IPS-20b (cell line): ENCODE measurements at regions not wholly inside any gene's neighbourhood (a gene's known extent, or its start where the extent isn't known, plus 50 kb on each side); places are given as distances from the start of the nearest gene placed in this dataset.

Source experiments
- H3K27ac ChIP-seq: one replicate; pipeline ENCODE4 v1.5.1; 2013; ENCODE audit warnings: low read length
- H3K27me3 ChIP-seq: 2 replicates; pipeline ENCODE4 v1.6.1; 2013; ENCODE audit warnings: mild to moderate bottlenecking, low read length, inconsistent platforms; ENCODE audit not compliant: insufficient read depth
- H3K36me3 ChIP-seq: 2 replicates; pipeline ENCODE4 v1.6.1; 2013; ENCODE audit warnings: low read depth, mild to moderate bottlenecking, inconsistent platforms, low read length, moderate library complexity; ENCODE audit not compliant: insufficient read depth
- H3K4me1 ChIP-seq: 2 replicates; pipeline ENCODE4 v1.6.1; 2013; ENCODE audit warnings: mild to moderate bottlenecking, control low read depth, inconsistent platforms, low read length, moderate library complexity; ENCODE audit not compliant: insufficient read depth
- H3K4me3 ChIP-seq: 2 replicates; pipeline ENCODE4 v1.5.1; 2013; ENCODE audit warnings: mild to moderate bottlenecking, low read length, inconsistent platforms
- H3K9ac ChIP-seq: 2 replicates; pipeline ENCODE4 v1.6.1; 2013; ENCODE audit warnings: low read depth, mild to moderate bottlenecking, inconsistent platforms, low read length, moderate library complexity
- H3K9me3 ChIP-seq: 2 replicates; pipeline ENCODE4 v1.6.1; 2013; ENCODE audit warnings: mild to moderate bottlenecking, low read depth, low read length, inconsistent platforms; ENCODE audit not compliant: insufficient read depth

DNA sequence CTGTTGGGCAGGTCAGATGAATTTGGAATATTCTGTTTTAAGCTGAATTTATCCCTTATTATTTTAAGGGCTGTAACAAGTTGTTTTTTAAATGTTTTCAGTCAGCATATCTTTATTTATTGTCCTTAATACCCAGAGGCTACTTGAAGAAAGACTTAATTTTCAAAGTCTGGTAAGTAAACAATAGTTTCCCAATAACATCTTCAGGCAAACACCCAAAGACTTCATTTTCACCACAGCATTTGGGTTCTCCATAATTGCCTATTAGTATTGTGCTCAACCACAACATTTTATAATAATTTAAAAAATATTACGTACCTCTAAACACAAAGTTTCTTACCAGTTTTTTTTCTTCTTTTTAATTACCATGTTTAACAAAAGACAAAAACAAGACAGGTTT lies 60.0 kb upstream of the MKLN1 start:
- Histone ChIP-seq H3K9ac (no peak overlapping the region), H3K27me3 (no peaks in the 10 kb centered on the region), H3K4me3 (no peak overlapping the region), H3K9me3 (no peaks in the 10 kb centered on the region), H3K36me3 (no peaks in the 10 kb centered on the region), H3K27ac (no peak overlapping the region), H3K4me1 (no peaks in the 10 kb centered on the region)

DNA sequence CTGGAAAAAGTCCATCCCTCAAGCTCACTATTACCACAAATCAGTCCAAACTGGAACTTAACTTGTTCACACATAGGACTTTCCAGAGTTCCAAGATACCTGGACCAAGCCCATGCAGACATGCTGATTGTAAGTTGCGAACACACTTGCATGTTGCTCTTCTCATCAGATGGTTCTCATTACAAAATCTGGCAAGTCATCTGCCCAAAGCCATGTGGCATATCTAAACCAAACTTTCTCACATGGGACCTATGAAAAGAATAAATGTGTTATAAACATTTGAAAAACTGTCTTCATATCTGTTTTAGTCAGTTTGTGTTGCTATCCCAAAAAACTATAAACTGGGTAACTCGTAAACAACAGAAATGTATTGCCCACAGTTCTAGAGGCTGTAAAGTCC lies 58.8 kb upstream of the MKLN1 start:
- no peak overlapping the region for H3K9ac ChIP-seq
- no peak overlapping the region for H3K27ac ChIP-seq
- no peaks in the 10 kb centered on the region for H3K9me3 ChIP-seq
- no peaks in the 10 kb centered on the region for H3K4me1 ChIP-seq
- no peaks in the 10 kb centered on the region for H3K36me3 ChIP-seq
- H3K27me3 ChIP-seq = no peaks in the 10 kb centered on the region
- no peak overlapping the region for H3K4me3 ChIP-seq

DNA sequence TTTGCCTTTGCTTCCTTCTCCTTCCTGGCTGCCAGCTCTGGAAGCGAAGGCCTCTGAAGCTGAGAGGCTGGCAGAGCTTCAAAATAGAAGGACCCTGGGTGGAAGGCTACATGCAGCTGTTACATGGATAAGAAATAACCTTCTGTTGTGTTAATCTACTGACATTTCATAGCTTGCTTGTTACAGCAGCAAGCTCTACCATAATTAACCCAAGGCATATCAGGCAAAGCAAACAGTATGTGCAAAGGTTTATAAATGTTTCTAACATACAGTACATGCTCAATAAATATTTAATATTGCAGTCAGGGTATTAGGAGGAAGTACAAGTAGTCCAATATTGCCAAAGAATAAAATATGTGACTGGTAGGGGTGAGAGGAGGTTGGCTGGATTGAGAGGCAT lies 55.6 kb upstream of the MKLN1 start:
- H3K27ac ChIP-seq = no peak overlapping the region
- H3K9ac ChIP-seq = no peak overlapping the region
- no peaks in the 10 kb centered on the region for H3K9me3 ChIP-seq
- H3K36me3 ChIP-seq = no peaks in the 10 kb centered on the region
- H3K4me3 ChIP-seq = no peak overlapping the region
- no peaks in the 10 kb centered on the region for H3K27me3 ChIP-seq
- H3K4me1 ChIP-seq = no peaks in the 10 kb centered on the region

DNA sequence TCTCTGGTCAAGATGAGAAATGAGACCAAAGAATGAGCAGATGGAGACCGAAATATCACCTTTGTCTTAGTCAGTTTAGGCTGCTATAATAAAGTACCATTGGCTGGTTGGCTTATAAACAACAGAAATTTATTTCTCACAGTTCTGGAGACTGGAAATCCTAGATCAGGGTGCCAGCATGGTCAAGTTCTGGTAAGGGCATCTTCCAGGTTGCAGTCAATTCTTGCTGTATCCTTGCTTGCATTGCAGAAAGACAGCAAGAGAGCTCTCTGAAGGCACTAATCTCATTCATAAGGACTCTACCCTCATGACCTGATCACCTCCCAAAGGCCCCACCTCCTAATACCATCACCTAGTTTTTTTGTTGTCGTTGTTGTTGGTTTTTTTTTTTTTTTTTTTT lies 52.7 kb upstream of the MKLN1 start:
- no peaks in the 10 kb centered on the region for H3K9me3 ChIP-seq
- H3K36me3 ChIP-seq = no peaks in the 10 kb centered on the region
- no peaks in the 10 kb centered on the region for H3K27me3 ChIP-seq
- H3K27ac ChIP-seq = no peak overlapping the region
- H3K4me1 ChIP-seq = no peaks in the 10 kb centered on the region
- H3K4me3 ChIP-seq = no peak overlapping the region
- no peak overlapping the region for H3K9ac ChIP-seq

DNA sequence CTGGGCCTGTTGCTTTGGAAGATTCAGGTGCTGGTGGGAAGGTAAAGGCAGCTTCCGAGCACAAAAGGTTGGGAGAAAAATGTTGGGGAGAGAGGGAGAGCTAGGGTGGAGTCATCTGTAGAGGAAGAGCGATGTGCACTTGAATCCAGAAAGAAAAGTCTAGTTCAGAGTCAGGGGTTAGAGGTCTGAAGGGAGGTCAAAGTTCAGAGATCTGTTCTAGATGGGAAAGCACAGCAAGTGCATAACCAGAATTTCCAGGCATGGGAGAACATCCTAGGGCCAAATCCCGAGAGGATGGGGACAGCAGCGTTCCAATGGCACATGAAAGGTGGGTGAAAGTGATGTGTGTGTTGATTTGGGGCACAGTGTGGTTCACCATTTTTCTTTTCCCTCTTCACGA lies 51.5 kb upstream of the MKLN1 start:
- H3K27me3 ChIP-seq = no peaks in the 10 kb centered on the region
- H3K9me3 ChIP-seq = no peaks in the 10 kb centered on the region; the same call in 1 of the 2 replicates
- H3K4me3 ChIP-seq = no peak overlapping the region
- H3K9ac ChIP-seq = no peak overlapping the region
- no peaks in the 10 kb centered on the region for H3K4me1 ChIP-seq
- H3K27ac ChIP-seq = no peak overlapping the region
- H3K36me3 ChIP-seq = no peaks in the 10 kb centered on the region

DNA sequence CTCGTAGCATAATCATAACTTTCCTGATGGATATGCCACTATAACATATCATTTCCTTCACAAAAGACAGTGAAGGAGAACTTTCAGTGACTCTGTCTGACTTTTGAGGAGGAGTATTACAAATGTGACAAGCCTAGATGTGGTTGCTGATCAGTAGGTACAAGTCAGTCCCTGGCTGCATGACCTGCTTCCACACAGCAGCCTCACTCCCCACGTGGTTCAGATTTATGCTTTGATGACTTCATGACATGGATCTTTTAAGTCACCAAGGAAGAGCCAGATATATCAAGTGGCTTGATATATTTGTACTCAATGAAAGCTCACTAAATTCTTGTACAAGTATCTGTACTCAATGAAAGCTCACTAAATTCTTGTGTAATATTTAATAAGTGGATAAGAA lies 50.9 kb upstream of the MKLN1 start:
- no peaks in the 10 kb centered on the region; the same call in 1 of the 2 replicates for H3K9me3 ChIP-seq
- H3K27me3 ChIP-seq = no peaks in the 10 kb centered on the region
- H3K4me3 ChIP-seq = no peak overlapping the region
- H3K36me3 ChIP-seq = no peaks in the 10 kb centered on the region
- no peak overlapping the region for H3K27ac ChIP-seq
- H3K4me1 ChIP-seq = no peaks in the 10 kb centered on the region
- no peak overlapping the region for H3K9ac ChIP-seq
